SK-N-SH (cell line): ENCODE measurements at regions not wholly inside any gene's neighbourhood (a gene's known extent, or its start where the extent isn't known, plus 50 kb on each side); places are given as distances from the start of the nearest gene placed in this dataset.

Source experiments
- CTCF ChIA-PET: fragments of 300-600, 350-600 bp; formaldehyde crosslinking; extraction: SDS; loops from one replicate; lab custom pipeline; 2021; lab: Yijun Ruan, JAX
- POLR2A ChIA-PET: fragments of 350-600 bp; sonication (Branson Sonifier 250); formaldehyde crosslinking; extraction: SDS; loops from one replicate; lab custom pipeline; 2020; ENCODE audit warnings: antibody characterized with exemption, inconsistent platforms; lab: Yijun Ruan, JAX
- DNase-seq: peaks from one replicate; pipeline ENCODE4 v3.0.0; 2012
- H2AFZ ChIP-seq: fragments of 200-600 bp; sonication (generic); 2 replicates; pipeline ENCODE4 v1.8.1; 2016; ENCODE audit warnings: antibody characterized with exemption, mild to moderate bottlenecking, low read depth
- H3F3A ChIP-seq: fragments of 200-600 bp; sonication (generic); replicated peaks from 2 replicates; pipeline ENCODE3; 2016; ENCODE audit warnings: antibody characterized with exemption, mild to moderate bottlenecking; ENCODE audit not compliant: insufficient read depth
- H3K27ac ChIP-seq, 2 experiments: fragments of 200-500 bp in 1 of 2; fragments of 200-600 bp in 1 of 2; sonication (Bioruptor generic) in 1 of 2; sonication (generic), shearing (Covaris generic) in 1 of 2; 2 replicates each; pipeline versions ENCODE4 v1.5.1 to v1.6.1; 2014 to 2016; ENCODE audit warnings: low read depth in 2 of 2, inconsistent platforms in 1 of 2, low read length in 1 of 2, mild to moderate bottlenecking in 1 of 2, mixed read lengths in 1 of 2
- H3K27me3 ChIP-seq: fragments of 200-600 bp; sonication (generic), shearing (Covaris generic); 2 replicates; pipeline ENCODE4 v1.6.1; 2016; ENCODE audit warnings: mixed run types; ENCODE audit not compliant: insufficient read depth
- H3K36me3 ChIP-seq, 2 experiments: fragments of 200-500 bp in 1 of 2; fragments of 200-600 bp in 1 of 2; sonication (Bioruptor generic) in 1 of 2; sonication (generic) in 1 of 2; replicated peaks in 1 of 2; 2 replicates each; pipeline versions ENCODE3 to v1.5.1; 2014 to 2016; ENCODE audit warnings: low read length in 1 of 2, mild to moderate bottlenecking in 1 of 2; ENCODE audit not compliant: insufficient read depth in 2 of 2, control insufficient read depth in 1 of 2
- H3K4me1 ChIP-seq, 2 experiments: fragments of 200-500 bp in 1 of 2; fragments of 200-600 bp in 1 of 2; sonication (Bioruptor generic) in 1 of 2; sonication (generic), shearing (Covaris generic) in 1 of 2; 2 replicates each; pipeline versions ENCODE4 v1.5.1 to v1.6.1; 2014 to 2016; ENCODE audit warnings: low read depth in 1 of 2, low read length in 1 of 2, mixed run types in 1 of 2; ENCODE audit not compliant: insufficient read depth in 2 of 2, control insufficient read depth in 1 of 2
- H3K4me2 ChIP-seq: fragments of 200-600 bp; sonication (generic), shearing (Covaris generic); 2 replicates; pipeline ENCODE4 v1.6.1; 2017; ENCODE audit warnings: mixed run types
- H3K4me3 ChIP-seq, 2 experiments: fragments of 200-500 bp in 1 of 2; fragments of 200-600 bp in 1 of 2; sonication (Bioruptor generic) in 1 of 2; sonication (generic), shearing (Covaris generic) in 1 of 2; 2 replicates each; pipeline versions ENCODE4 v1.5.1 to v1.8.1; 2014 to 2016; ENCODE audit warnings: low read depth in 2 of 2, inconsistent platforms in 1 of 2, low read length in 1 of 2, mild to moderate bottlenecking in 1 of 2, mixed read lengths in 1 of 2, moderate library complexity in 1 of 2
- H3K79me2 ChIP-seq: fragments of 200-600 bp; sonication (generic); 2 replicates; pipeline ENCODE4 v1.8.1; 2017; ENCODE audit warnings: mild to moderate bottlenecking; ENCODE audit not compliant: insufficient read depth
- H3K9ac ChIP-seq: fragments of 200-600 bp; sonication (generic); 2 replicates; pipeline ENCODE4 v1.6.1; 2017; ENCODE audit warnings: mixed run types
- H3K9me2 ChIP-seq: fragments of 200-600 bp; sonication (generic); 2 replicates; pipeline ENCODE4 v1.6.1; 2017; ENCODE audit warnings: mixed run types
- H3K9me3 ChIP-seq: fragments of 200-600 bp; sonication (generic); 2 replicates; pipeline ENCODE4 v1.6.1; 2017; ENCODE audit warnings: mixed run types, mild to moderate bottlenecking, moderate library complexity
- H4K20me1 ChIP-seq: fragments of 200-600 bp; sonication (generic); 2 replicates; pipeline ENCODE4 v1.6.1; 2017; ENCODE audit warnings: mild to moderate bottlenecking, mixed run types; ENCODE audit not compliant: insufficient read depth
- CHD2 ChIP-seq: fragments of 150-350 bp; IDR thresholded peaks from 2 replicates; pipeline ENCODE4 v1.6.1; 2018; ENCODE audit warnings: low read length; ENCODE audit not compliant: partially characterized antibody
- ELF1 ChIP-seq: IDR thresholded peaks from 2 replicates; pipeline ENCODE4 v1.4.0; 2012
- FOXJ3 ChIP-seq: sonication (generic); formaldehyde crosslinking; IDR thresholded peaks from 2 replicates; pipeline ENCODE4 v1.5.1; 2020; ENCODE audit warnings: mild to moderate bottlenecking, missing genetic modification reagents
- MEF2A ChIP-seq: IDR thresholded peaks from 2 replicates; pipeline ENCODE4 v1.4.0; 2012; ENCODE audit warnings: low read depth, borderline replicate concordance
- NFIC ChIP-seq: IDR thresholded peaks from 2 replicates; pipeline ENCODE4 v1.4.0; 2012; ENCODE audit warnings: borderline replicate concordance
- NRF1 ChIP-seq: IDR thresholded peaks from 2 replicates; pipeline ENCODE4 v1.6.1; 2012; ENCODE audit warnings: low read depth, mild to moderate bottlenecking, low read length
- POLR2AphosphoS5 ChIP-seq: IDR thresholded peaks from 2 replicates; pipeline ENCODE4 v1.6.1; 2012; ENCODE audit warnings: low read depth, low read length
- RAD21 ChIP-seq: IDR thresholded peaks from 2 replicates; pipeline ENCODE4 v1.6.1; 2012; ENCODE audit warnings: mild to moderate bottlenecking, low read length
- WGBS: methylation state at CpG from one replicate; pipeline ENCODE4 v1.1.6; 2017; ENCODE audit warnings: low lambda C conversion rate; 5-methylcytosine and 5-hydroxymethylcytosine counted together
- TF ChIP-seq, protein P1 (sequence below): fragments of 200-600 bp; sonication (generic); IDR thresholded peaks from 2 replicates; pipeline ENCODE4 v1.6.1; 2017; ENCODE audit warnings: antibody characterized with exemption, mild to moderate bottlenecking, moderate library complexity
- TF ChIP-seq, protein P2 (sequence below): IDR thresholded peaks from 2 replicates; pipeline ENCODE4 v1.4.0; 2012; ENCODE audit warnings: low read depth
- TF ChIP-seq, protein P3 (sequence below): fragments of 150-350 bp; IDR thresholded peaks from 2 replicates; pipeline ENCODE4 v1.6.1; 2016; ENCODE audit warnings: mild to moderate bottlenecking, low read depth, low read length

DNA sequence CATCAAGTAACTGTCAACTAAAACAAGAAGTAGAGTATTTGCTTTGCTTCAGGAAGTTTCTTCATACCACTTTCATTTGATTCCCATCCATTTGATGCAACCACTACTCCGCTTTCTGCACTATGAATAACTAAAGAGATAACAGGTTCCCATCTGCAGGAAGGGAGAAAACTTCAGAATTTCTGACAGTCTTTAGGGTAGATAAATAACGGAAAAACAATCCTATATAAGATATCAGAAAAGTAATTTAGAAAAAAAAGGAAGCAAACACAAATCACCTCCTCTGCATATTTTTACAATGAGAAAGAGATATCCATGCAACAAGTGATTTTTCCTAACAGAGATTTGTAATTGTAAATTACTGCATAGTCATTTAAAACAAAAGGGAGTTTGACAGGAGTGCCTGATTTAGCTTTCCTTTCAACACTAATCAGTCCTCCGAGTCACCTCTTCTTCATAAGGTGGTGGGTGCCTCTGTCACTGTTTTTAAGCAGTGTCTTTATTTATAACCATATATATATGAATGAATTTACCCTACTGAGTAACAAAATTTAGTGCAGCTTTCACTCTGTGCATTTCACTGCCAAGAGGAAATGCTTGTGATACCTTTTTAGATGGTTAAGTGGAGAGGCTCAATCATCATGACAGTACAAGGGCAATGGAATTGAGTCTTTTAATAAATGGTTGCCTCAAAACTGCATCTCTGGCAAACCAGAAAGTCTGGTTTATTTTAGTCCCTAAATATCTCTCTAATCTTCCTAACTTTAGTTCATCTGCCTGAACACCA is 1920.4 kb downstream of the MRPL39 start:
- H3K9ac ChIP-seq = no peak overlapping the region
- H3K79me2 ChIP-seq = no peaks in the 10 kb centered on the region
- H2AFZ ChIP-seq = no peak overlapping the region
- no peaks in the 10 kb centered on the region for H4K20me1 ChIP-seq
- H3K9me3 ChIP-seq = no peaks in the 10 kb centered on the region
- H3F3A ChIP-seq = no peaks in the 10 kb centered on the region
- no peak overlapping the region for H3K4me3 ChIP-seq
- no peak for DNase-seq
- no peaks in the 10 kb centered on the region for H3K36me3 ChIP-seq
- no peaks in the 10 kb centered on the region; a peak in 1 of 4 replicates for H3K4me1 ChIP-seq
- H3K9me2 ChIP-seq = no peaks in the 10 kb centered on the region
- ChIA-PET CTCF (no interaction called here), POLR2A (no interaction called here)
- no peak overlapping the region for H3K4me2 ChIP-seq
- H3K27me3 ChIP-seq = no peaks in the 10 kb centered on the region
- H3K27ac ChIP-seq = no peak overlapping the region
- no peak for TF ChIP-seq NFIC
- TF ChIP-seq, protein P1, sequence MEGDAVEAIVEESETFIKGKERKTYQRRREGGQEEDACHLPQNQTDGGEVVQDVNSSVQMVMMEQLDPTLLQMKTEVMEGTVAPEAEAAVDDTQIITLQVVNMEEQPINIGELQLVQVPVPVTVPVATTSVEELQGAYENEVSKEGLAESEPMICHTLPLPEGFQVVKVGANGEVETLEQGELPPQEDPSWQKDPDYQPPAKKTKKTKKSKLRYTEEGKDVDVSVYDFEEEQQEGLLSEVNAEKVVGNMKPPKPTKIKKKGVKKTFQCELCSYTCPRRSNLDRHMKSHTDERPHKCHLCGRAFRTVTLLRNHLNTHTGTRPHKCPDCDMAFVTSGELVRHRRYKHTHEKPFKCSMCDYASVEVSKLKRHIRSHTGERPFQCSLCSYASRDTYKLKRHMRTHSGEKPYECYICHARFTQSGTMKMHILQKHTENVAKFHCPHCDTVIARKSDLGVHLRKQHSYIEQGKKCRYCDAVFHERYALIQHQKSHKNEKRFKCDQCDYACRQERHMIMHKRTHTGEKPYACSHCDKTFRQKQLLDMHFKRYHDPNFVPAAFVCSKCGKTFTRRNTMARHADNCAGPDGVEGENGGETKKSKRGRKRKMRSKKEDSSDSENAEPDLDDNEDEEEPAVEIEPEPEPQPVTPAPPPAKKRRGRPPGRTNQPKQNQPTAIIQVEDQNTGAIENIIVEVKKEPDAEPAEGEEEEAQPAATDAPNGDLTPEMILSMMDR = no peak
- TF ChIP-seq RAD21 = no peak
- TF ChIP-seq, protein P2, sequence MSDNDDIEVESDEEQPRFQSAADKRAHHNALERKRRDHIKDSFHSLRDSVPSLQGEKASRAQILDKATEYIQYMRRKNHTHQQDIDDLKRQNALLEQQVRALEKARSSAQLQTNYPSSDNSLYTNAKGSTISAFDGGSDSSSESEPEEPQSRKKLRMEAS = no peak
- TF ChIP-seq, protein P3, sequence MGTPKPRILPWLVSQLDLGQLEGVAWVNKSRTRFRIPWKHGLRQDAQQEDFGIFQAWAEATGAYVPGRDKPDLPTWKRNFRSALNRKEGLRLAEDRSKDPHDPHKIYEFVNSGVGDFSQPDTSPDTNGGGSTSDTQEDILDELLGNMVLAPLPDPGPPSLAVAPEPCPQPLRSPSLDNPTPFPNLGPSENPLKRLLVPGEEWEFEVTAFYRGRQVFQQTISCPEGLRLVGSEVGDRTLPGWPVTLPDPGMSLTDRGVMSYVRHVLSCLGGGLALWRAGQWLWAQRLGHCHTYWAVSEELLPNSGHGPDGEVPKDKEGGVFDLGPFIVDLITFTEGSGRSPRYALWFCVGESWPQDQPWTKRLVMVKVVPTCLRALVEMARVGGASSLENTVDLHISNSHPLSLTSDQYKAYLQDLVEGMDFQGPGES = no peak
- no peak for TF ChIP-seq POLR2AphosphoS5
- no peak for TF ChIP-seq FOXJ3 (CRISPR knock-in tag)
- TF ChIP-seq MEF2A = no peak
- no peak for TF ChIP-seq CHD2
- 32% methylated on average over 3 of the region's 3 CpGs for WGBS

DNA sequence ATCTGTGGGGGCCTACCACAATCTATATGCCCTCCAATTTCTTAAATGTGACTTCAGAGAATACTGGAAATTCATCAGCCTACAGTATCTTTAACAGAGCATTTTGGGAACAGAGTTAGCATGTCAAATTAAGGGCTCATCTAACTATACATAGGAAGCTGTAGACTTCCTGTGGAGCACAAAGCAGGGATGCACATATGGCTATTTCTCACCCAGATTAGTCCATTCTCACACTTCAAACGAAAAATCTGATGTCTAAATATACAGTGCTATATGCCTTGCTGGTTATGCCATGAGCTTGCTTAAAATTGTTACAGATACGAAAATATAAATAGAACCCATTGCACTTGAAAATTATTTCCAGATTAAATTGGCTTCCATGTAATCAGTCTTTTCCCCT is 1922.8 kb downstream of the MRPL39 start:
- H3K27ac ChIP-seq = no peak overlapping the region
- TF ChIP-seq MEF2A (no peak), CHD2 (no peak), NRF1 (no peak), ELF1 (no peak), NFIC (no peak)
- TF ChIP-seq, protein P1 = no peak
- TF ChIP-seq, all 33 proteins: peak for 0
- H3K9me3 ChIP-seq = no peaks in the 10 kb centered on the region
- DNase-seq = no peak
- H3K4me2 ChIP-seq = no peak overlapping the region
- WGBS = 31% methylated on average over 2 of the region's 2 CpGs
- no peaks in the 10 kb centered on the region; a peak in 1 of 4 replicates for H3K4me1 ChIP-seq
- H3F3A ChIP-seq = no peaks in the 10 kb centered on the region
- ChIA-PET POLR2A (no interaction called here), CTCF (no interaction called here)
- H2AFZ ChIP-seq = no peak overlapping the region
- no peaks in the 10 kb centered on the region for H4K20me1 ChIP-seq
- no peak overlapping the region for H3K4me3 ChIP-seq
- no peaks in the 10 kb centered on the region for H3K79me2 ChIP-seq
- no peak overlapping the region for H3K9ac ChIP-seq
- no peaks in the 10 kb centered on the region for H3K9me2 ChIP-seq
- no peaks in the 10 kb centered on the region for H3K36me3 ChIP-seq
- H3K27me3 ChIP-seq = no peaks in the 10 kb centered on the region
